ENCODE measurements at regions not wholly inside any gene's neighbourhood (a gene's known extent, or its start where the extent isn't known, plus 50 kb on each side); places are given as distances from the start of the nearest gene placed in this dataset.

GRCh38 chr6:40252531-40253258, 318.4 kb upstream of the MOCS1 start:
- TF ChIP-seq CTCF (conservative IDR thresholded peaks at IDR 0.05) (no peak), ZFX (IDR thresholded peaks at IDR 0.05) (no peak)
